A673 (cell line): ENCODE measurements at regions not wholly inside any gene's neighbourhood (a gene's known extent, or its start where the extent isn't known, plus 50 kb on each side); places are given as distances from the start of the nearest gene placed in this dataset.

Experiments used
- BruUV-seq: library from RNA; stranded (reverse); fragments of 400-500 nt; replicated peaks from 2 replicates; lab custom pipeline; 2021; lab: Mats Ljungman, UMichigan
- CTCF ChIA-PET: fragments of 300-600 bp; sonication (Branson Sonifier 250); formaldehyde crosslinking; loops from one replicate; lab custom pipeline; 2022; ENCODE audit warnings: antibody characterized with exemption; lab: Charles Lee
- POLR2A ChIA-PET: fragments of 300-600 bp; sonication (Branson Sonifier 250); formaldehyde crosslinking; loops from one replicate; lab custom pipeline; 2022; ENCODE audit warnings: antibody characterized with exemption; ENCODE audit not compliant: low non-redundant PET; lab: Charles Lee
- DNase-seq: peaks from one replicate; pipeline ENCODE4 v3.0.0-alpha.2; 2015; ENCODE audit warnings: low spot score
- H3K27ac ChIP-seq: fragments of 200-600 bp; sonication (generic); 2 replicates; pipeline ENCODE4 v1.5.1; 2016; ENCODE audit warnings: mixed run types, low read depth, mild to moderate bottlenecking, mixed read lengths, antibody characterized with exemption, low read length; ENCODE audit not compliant: poor library complexity, severe bottlenecking
- H3K27me3 ChIP-seq: fragments of 200-600 bp; sonication (generic); replicated peaks from 2 replicates; pipeline ENCODE4 v1.6.1; 2017; ENCODE audit warnings: mixed run types, low read depth, mild to moderate bottlenecking, mixed read lengths, antibody characterized with exemption, low read length; ENCODE audit not compliant: insufficient read depth, poor library complexity
- H3K36me3 ChIP-seq: fragments of 200-600 bp; sonication (generic); 2 replicates; pipeline ENCODE4 v1.6.1; 2016; ENCODE audit warnings: mixed run types, mild to moderate bottlenecking, mixed read lengths, antibody characterized with exemption, low read length; ENCODE audit not compliant: insufficient read depth, poor library complexity, severe bottlenecking
- H3K4me1 ChIP-seq: fragments of 200-600 bp; sonication (generic); 2 replicates; pipeline ENCODE4 v1.6.1; 2017; ENCODE audit warnings: mixed run types, mild to moderate bottlenecking, mixed read lengths, antibody characterized with exemption, low read length; ENCODE audit not compliant: insufficient read depth, poor library complexity, severe bottlenecking
- H3K4me3 ChIP-seq: fragments of 200-600 bp; sonication (generic); 2 replicates; pipeline ENCODE4 v1.5.1; 2016; ENCODE audit warnings: low read depth, mixed run types, mild to moderate bottlenecking, mixed read lengths, low read length; ENCODE audit not compliant: poor library complexity, severe bottlenecking
- H3K9me3 ChIP-seq: fragments of 200-600 bp; sonication (generic); 2 replicates; pipeline ENCODE4 v1.6.1; 2016; ENCODE audit warnings: mixed run types, low read depth, mild to moderate bottlenecking, mixed read lengths, antibody characterized with exemption, low read length; ENCODE audit not compliant: poor library complexity, severe bottlenecking
- CTCF ChIP-seq: fragments of 300-800, 200-600 bp; sonication (generic); conservative IDR thresholded peaks from 2 replicates; pipeline ENCODE4 v1.5.1; 2017; ENCODE audit warnings: low read depth, mild to moderate bottlenecking, antibody characterized with exemption, low read length, moderate library complexity, mixed read lengths
- EZH2 ChIP-seq: fragments of 200-600 bp; sonication (generic); IDR thresholded peaks from 2 replicates; pipeline ENCODE4 v1.6.1; 2017; ENCODE audit warnings: borderline replicate concordance, low read depth, mild to moderate bottlenecking, mixed read lengths, antibody characterized with exemption, low read length; ENCODE audit not compliant: poor library complexity, severe bottlenecking
- intact Hi-C: fragments of 100-400 bp; cut with micrococcal nuclease; formaldehyde crosslinking; loops from one replicate; pipeline ENCODE4 v1.10.0; 2022; ENCODE audit not compliant: unreplicated experiment

GRCh38 chr1:204814166-204814884, 56.3 kb upstream of the NFASC start:
- H3K27ac ChIP-seq, result no peak overlapping the region
- peaks cover 44% of the 10 kb centered on the region for H3K27me3 ChIP-seq
- no TSS peak for BruUV-seq
- TF ChIP-seq EZH2 (no peak), CTCF (no peak)
- no peaks in the 10 kb centered on the region for H3K36me3 ChIP-seq
- ChIA-PET POLR2A (no interaction called here), CTCF (no interaction called here)
- no peaks in the 10 kb centered on the region for H3K9me3 ChIP-seq
- no peak for DNase-seq
- H3K4me3 ChIP-seq, result no peak overlapping the region
- H3K4me1 ChIP-seq, result no peaks in the 10 kb centered on the region
- intact Hi-C loops, result no loop called here

GRCh38 chr1:204817341-204817740, 53.3 kb upstream of the NFASC start:
- DNase-seq, result no peak
- no peak for TF ChIP-seq CTCF
- TF ChIP-seq EZH2, result no peak
- H3K9me3 ChIP-seq, result no peaks in the 10 kb centered on the region
- POLR2A ChIA-PET, result no interaction called here
- H3K4me1 ChIP-seq, result no peaks in the 10 kb centered on the region
- intact Hi-C loops, result no loop called here
- H3K36me3 ChIP-seq, result no peaks in the 10 kb centered on the region
- peaks cover 54% of the 10 kb centered on the region for H3K27me3 ChIP-seq
- H3K27ac ChIP-seq, result no peak overlapping the region
- CTCF ChIA-PET, result no interaction called here
- no TSS peak for BruUV-seq
- H3K4me3 ChIP-seq, result no peak overlapping the region

- no peak overlapping the region for H3K27ac ChIP-seq
- TF ChIP-seq CTCF (no peak), EZH2 (no peak)
- H3K27me3 ChIP-seq, result peaks cover 54% of the 10 kb centered on the region
- H3K36me3 ChIP-seq, result no peaks in the 10 kb centered on the region
- H3K4me1 ChIP-seq, result no peaks in the 10 kb centered on the region
- no TSS peak for BruUV-seq
- H3K9me3 ChIP-seq, result no peaks in the 10 kb centered on the region
- ChIA-PET POLR2A (no interaction called here), CTCF (no interaction called here)
- no peak for DNase-seq
- intact Hi-C loops, result no loop called here
- no peak overlapping the region for H3K4me3 ChIP-seq
Measured at GRCh38 chr1:204818998-204819397, 51.7 kb upstream of the NFASC start.
